H1 (cell line): ENCODE measurements at regions not wholly inside any gene's neighbourhood (a gene's known extent, or its start where the extent isn't known, plus 50 kb on each side); places are given as distances from the start of the nearest gene placed in this dataset.

Experiments
- TAF7 ChIP-seq: optimal IDR thresholded peaks from 2 replicates; pipeline ENCODE3; 2011; ENCODE audit warnings: low read depth, mild to moderate bottlenecking, inconsistent platforms, low read length, moderate library complexity, borderline replicate concordance
- YY1 ChIP-seq: IDR thresholded peaks from 2 replicates; pipeline ENCODE4 v1.6.1; 2011; ENCODE audit warnings: low read depth, mild to moderate bottlenecking, low read length

- TF ChIP-seq YY1 (no peak), TAF7 (no peak)
These were observed 128.5 kb upstream of the RGS6 start (continued) for GRCh38 chr14:71803539-71804260.
